Esophagus muscularis mucosa (tissue), 4 donors: ENCODE measurements at regions not wholly inside any gene's neighbourhood (a gene's known extent, or its start where the extent isn't known, plus 50 kb on each side); places are given as distances from the start of the nearest gene placed in this dataset.
"Not testable (repeated sequence)": the region's sequence is repeated elsewhere in the genome, so short reads cannot be mapped to it uniquely, and the experiment has no call there.

Experiments
- CTCF ChIP-seq, 3 experiments: fragments of 200-600 bp in 2 of 3; fragments of 450-650 bp in 1 of 3; sonication (generic) in 2 of 3; IDR thresholded peaks; one replicate each; pipeline ENCODE4 v1.5.1; 2017 to 2019; ENCODE audit warnings: antibody characterized with exemption in 3 of 3, mild to moderate bottlenecking in 2 of 3, moderate library complexity in 1 of 3
- EP300 ChIP-seq: sonication (generic); formaldehyde crosslinking; IDR thresholded peaks from one replicate; pipeline ENCODE4 v1.6.1; 2017; ENCODE audit warnings: antibody characterized with exemption
- POLR2A ChIP-seq: fragments of 450-650 bp; IDR thresholded peaks from one replicate; pipeline ENCODE4 v1.6.1; 2017; ENCODE audit warnings: antibody characterized with exemption, moderate library complexity, mild to moderate bottlenecking, low read depth

GRCh38 chr13:68892596-68892995 is 1215.0 kb upstream of the ATXN8OS start:
- not testable (repeated sequence) for TF ChIP-seq POLR2A; CTCF (IDR thresholded peaks at IDR 0.05); EP300
